ENCODE measurements at regions not wholly inside any gene's neighbourhood (a gene's known extent, or its start where the extent isn't known, plus 50 kb on each side); places are given as distances from the start of the nearest gene placed in this dataset.
"Not testable (repeated sequence)": the region's sequence is repeated elsewhere in the genome, so short reads cannot be mapped to it uniquely, and the experiment has no call there.

DNA sequence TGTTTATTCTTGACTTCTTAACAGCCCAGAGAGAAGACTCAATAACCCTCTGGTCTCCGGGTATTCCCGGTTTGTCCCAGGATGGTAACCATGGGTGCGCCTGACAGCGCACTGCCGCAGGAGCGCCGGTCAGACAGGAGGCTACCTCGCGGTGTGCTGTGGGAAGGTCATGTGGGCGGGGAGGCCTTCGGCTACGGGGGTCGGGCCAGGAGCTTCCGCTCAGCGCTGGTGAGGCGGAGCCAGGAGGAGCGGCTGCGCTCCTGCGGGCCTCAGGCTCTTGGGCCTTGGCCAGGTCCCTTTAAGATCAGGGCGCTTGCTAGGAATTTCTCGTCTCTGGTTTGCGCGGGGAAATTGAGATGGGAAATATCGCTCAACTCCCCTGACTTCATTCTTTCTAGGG is 182.3 kb upstream of the NDN start:
- ATAC-seq (peak in 1 of 4 donors; percentile 41), DNase-seq (peak in 1 of 3 donors; percentile 48)
- no peak for TF ChIP-seq POLR2A (IDR thresholded peaks at IDR 0.05)
- TF ChIP-seq, protein P1, sequence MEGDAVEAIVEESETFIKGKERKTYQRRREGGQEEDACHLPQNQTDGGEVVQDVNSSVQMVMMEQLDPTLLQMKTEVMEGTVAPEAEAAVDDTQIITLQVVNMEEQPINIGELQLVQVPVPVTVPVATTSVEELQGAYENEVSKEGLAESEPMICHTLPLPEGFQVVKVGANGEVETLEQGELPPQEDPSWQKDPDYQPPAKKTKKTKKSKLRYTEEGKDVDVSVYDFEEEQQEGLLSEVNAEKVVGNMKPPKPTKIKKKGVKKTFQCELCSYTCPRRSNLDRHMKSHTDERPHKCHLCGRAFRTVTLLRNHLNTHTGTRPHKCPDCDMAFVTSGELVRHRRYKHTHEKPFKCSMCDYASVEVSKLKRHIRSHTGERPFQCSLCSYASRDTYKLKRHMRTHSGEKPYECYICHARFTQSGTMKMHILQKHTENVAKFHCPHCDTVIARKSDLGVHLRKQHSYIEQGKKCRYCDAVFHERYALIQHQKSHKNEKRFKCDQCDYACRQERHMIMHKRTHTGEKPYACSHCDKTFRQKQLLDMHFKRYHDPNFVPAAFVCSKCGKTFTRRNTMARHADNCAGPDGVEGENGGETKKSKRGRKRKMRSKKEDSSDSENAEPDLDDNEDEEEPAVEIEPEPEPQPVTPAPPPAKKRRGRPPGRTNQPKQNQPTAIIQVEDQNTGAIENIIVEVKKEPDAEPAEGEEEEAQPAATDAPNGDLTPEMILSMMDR (IDR thresholded peaks at IDR 0.05): no peak
- Histone ChIP-seq H3K9me3 (no peaks in the 10 kb centered on the region), H3K27me3 (peaks cover 0 to 7% of the 10 kb centered on the region in 2 donors), H3K27ac (no peak overlapping the region), H3K36me3 (no peaks in the 10 kb centered on the region), H3K4me3 (no peak overlapping the region), H3K4me1 (no peaks in the 10 kb centered on the region)
- intact Hi-C loops (cut with DNase I): no loop called here
- 14% methylated on average over 10 of the region's 24 CpGs for WGBS (ENCODE audit: insufficient coverage, low coverage, low lambda C conversion rate, missing lambda C conversion rate)

DNA sequence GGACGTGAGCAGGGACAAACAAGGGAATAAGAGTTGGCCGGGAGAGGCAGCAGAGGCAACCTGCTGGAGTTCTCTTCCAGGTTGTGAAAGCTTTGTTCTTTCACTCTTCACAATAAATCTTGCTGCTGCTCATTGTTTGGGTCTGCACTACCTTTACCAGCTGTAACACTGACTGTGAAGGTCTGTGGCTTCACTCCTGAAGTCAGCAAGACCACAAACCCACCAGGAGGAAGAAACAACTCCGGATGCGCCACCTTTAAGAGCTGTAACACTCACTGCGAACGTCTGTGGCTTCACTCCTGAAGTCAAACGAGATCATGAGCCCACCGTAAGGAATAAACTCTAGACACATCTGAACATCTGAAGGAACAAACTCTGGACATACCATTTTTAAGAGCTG is 186.5 kb upstream of the NDN start:
- not testable (repeated sequence) for DNase-seq, H3K9me3 ChIP-seq, H3K36me3 ChIP-seq, H3K4me3 ChIP-seq, ATAC-seq, H3K27ac ChIP-seq, H3K27me3 ChIP-seq, H3K4me1 ChIP-seq
- intact Hi-C loops (cut with DNase I): loop anchor here in 1 of 2 donors (10.0 kb wide), 1 partner anchor 229 kb away; the partner anchor contains the start of gene MAGEL2
- WGBS (ENCODE audit: insufficient coverage, low coverage, low lambda C conversion rate, missing lambda C conversion rate): 53% methylated on average over 6 of the region's 8 CpGs

- no peaks in the 10 kb centered on the region for H3K36me3 ChIP-seq
- H3K27me3 ChIP-seq: no peaks in the 10 kb centered on the region
- no peak for TF ChIP-seq POLR2A (IDR thresholded peaks at IDR 0.05)
- TF ChIP-seq, protein P1 (IDR thresholded peaks at IDR 0.05): peak in 3 of 4 donors; percentile 49 to 61 (median 55)
- ATAC-seq (peak; percentile 75 to 86 (median 81)), DNase-seq (peak; percentile 46 to 67 (median 52))
- 24% methylated on average over 23 of the region's 36 CpGs for WGBS (ENCODE audit: insufficient coverage, low coverage, low lambda C conversion rate, missing lambda C conversion rate)
- H3K9me3 ChIP-seq: no peaks in the 10 kb centered on the region
- H3K4me1 ChIP-seq: no peaks in the 10 kb centered on the region
- no peak overlapping the region for H3K4me3 ChIP-seq
- no peak overlapping the region for H3K27ac ChIP-seq
- intact Hi-C loops (cut with DNase I): loop anchor here in 1 of 2 donors (10.0 kb wide), 1 partner anchor 233 kb away; the partner anchor contains the start of gene MAGEL2
Measured at GRCh38 chr15:23877502-23878412, 190.7 kb upstream of the NDN start.

DNA sequence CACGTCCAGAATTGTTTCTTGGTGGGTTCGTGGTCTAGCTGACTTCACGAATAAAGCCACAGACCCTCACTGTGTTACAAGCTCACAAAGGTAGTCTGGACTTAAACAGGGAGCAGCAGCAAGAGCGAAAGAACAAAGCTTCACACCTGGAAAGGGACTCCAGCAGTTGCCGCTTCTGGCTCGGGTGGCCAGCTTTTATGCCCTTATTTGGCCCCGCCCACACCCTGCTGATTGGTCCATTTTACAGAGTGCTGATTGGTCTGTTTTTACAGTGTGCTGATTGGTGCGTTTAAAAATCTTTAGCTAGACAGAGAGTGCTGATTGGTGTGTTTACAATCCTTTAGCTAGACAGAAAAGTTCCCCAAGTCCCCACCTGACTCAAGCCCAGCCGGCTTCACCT is 194.2 kb upstream of the NDN start:
- WGBS (ENCODE audit: insufficient coverage, low coverage, low lambda C conversion rate, missing lambda C conversion rate): 53% methylated on average over 8 of the region's 9 CpGs
- no peak for DNase-seq

More for the DNA sequence above, 194.2 kb upstream of the NDN start:
- Histone ChIP-seq H3K36me3 (no peaks in the 10 kb centered on the region), H3K4me3 (no peak overlapping the region), H3K27me3 (no peaks in the 10 kb centered on the region), H3K9me3 (no peaks in the 10 kb centered on the region), H3K27ac (no peak overlapping the region), H3K4me1 (no peaks in the 10 kb centered on the region)
- ATAC-seq: no peak
- intact Hi-C loops (cut with DNase I): no loop called here
- TF ChIP-seq POLR2A (IDR thresholded peaks at IDR 0.05): no peak
- TF ChIP-seq, protein P1 (IDR thresholded peaks at IDR 0.05): no peak

All from right lobe of liver (tissue), 6 donors.